Type B pancreatic cell (in vitro differentiated cells): ENCODE measurements at regions not wholly inside any gene's neighbourhood (a gene's known extent, or its start where the extent isn't known, plus 50 kb on each side); places are given as distances from the start of the nearest gene placed in this dataset.

Source experiments
- DNase-seq: peaks from one replicate; pipeline ENCODE4 v3.0.0; 2021; ENCODE audit warnings: mixed read lengths; ENCODE audit not compliant: unreplicated experiment; ENCODE audit errors: extremely low spot score
- H3K27ac Mint-ChIP-seq: 2 replicates; pipeline ENCODE4 v1.8.0; 2021; ENCODE audit warnings: mild to moderate bottlenecking, mixed read lengths
- H3K27me3 Mint-ChIP-seq: 2 replicates; pipeline ENCODE4 v1.8.0; 2021; ENCODE audit warnings: mixed read lengths
- H3K36me3 Mint-ChIP-seq: 2 replicates; pipeline ENCODE4 v1.8.0; 2021; ENCODE audit warnings: mixed read lengths
- H3K4me1 Mint-ChIP-seq: one replicate; pipeline ENCODE4 v1.8.0; 2021; ENCODE audit warnings: mixed read lengths; ENCODE audit not compliant: unreplicated experiment
- H3K4me3 Mint-ChIP-seq: 2 replicates; pipeline ENCODE4 v1.8.0; 2021; ENCODE audit warnings: mild to moderate bottlenecking, mixed read lengths
- H3K9me3 Mint-ChIP-seq: 2 replicates; pipeline ENCODE4 v1.8.0; 2021; ENCODE audit warnings: mixed read lengths
- TF ChIP-seq, protein P1 (sequence below): fragments of 200-600 bp; sonication (generic); conservative IDR thresholded peaks from 2 replicates; pipeline ENCODE4 v1.5.0; 2021; ENCODE audit warnings: antibody characterized with exemption, mild to moderate bottlenecking

DNA sequence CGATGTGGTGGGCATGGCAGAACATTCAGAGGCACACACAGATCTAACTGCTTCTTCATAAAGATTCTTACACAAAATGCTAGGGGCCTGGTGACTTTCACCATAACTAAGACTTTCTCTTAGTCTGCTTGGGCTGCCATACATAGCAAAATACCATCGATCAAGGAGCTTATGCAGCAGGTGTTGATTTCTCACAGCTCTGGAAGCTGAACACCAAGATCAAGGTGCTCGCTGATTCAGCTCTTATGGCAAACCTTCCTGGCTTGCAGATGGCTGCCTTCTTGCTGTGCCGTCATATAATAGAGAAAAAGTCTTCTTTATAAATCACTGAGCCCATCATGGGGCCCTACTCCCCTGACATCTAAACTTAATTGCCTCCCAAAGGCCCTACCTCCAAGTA lies 487.3 kb downstream of the AJAP1 start:
- Mint-ChIP-seq H3K4me3 (no peak overlapping the region), H3K4me1 (peaks cover 3% of the 10 kb centered on the region), H3K27ac (no peak overlapping the region), H3K36me3 (no peaks in the 10 kb centered on the region), H3K27me3 (peaks cover 31% of the 10 kb centered on the region), H3K9me3 (no peaks in the 10 kb centered on the region)
- no peak for DNase-seq
- TF ChIP-seq, protein P1, sequence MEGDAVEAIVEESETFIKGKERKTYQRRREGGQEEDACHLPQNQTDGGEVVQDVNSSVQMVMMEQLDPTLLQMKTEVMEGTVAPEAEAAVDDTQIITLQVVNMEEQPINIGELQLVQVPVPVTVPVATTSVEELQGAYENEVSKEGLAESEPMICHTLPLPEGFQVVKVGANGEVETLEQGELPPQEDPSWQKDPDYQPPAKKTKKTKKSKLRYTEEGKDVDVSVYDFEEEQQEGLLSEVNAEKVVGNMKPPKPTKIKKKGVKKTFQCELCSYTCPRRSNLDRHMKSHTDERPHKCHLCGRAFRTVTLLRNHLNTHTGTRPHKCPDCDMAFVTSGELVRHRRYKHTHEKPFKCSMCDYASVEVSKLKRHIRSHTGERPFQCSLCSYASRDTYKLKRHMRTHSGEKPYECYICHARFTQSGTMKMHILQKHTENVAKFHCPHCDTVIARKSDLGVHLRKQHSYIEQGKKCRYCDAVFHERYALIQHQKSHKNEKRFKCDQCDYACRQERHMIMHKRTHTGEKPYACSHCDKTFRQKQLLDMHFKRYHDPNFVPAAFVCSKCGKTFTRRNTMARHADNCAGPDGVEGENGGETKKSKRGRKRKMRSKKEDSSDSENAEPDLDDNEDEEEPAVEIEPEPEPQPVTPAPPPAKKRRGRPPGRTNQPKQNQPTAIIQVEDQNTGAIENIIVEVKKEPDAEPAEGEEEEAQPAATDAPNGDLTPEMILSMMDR: no peak

DNA sequence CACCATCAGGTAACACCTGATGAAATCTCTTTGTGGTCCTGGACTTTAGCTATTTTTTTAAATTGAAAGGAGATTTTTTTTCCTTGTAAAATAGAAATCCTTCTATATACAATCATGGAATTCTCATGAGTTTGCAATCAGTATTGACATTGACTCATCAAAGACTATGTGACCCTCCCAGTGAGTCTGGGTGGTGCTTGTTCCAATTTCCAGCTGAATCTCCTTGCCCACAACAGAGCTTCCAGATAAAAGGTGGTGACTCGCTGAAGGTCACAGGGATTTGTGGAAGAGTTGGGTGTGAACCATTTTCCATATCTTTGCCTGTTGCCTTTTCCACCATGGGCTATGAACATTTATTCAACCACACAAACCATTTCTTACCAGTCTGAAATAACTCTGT lies 486.6 kb downstream of the AJAP1 start:
- Mint-ChIP-seq H3K4me1 (peaks cover 3% of the 10 kb centered on the region), H3K4me3 (no peak overlapping the region), H3K27me3 (peaks cover 25% of the 10 kb centered on the region), H3K9me3 (no peaks in the 10 kb centered on the region), H3K36me3 (no peaks in the 10 kb centered on the region), H3K27ac (no peak overlapping the region)
- TF ChIP-seq, protein P1: no peak
- no peak for DNase-seq

DNA sequence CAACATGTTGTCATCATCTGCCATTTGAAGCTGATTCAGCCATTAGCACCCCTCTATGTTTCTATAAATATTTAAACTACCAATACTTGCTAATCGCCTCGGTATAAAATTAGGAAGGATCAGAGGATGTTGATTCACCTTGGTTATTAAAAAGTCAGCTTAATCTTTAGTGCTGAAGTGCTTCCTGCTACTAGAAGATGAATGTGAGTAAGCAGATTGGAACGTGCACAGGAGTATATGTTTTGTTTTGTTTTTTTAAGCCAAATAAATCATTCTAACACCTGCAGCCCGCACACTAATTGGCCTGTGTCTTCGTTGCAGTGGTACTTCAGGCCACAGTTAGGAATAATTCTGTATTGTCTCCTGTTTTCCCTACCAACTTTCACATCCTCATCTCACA lies 485.7 kb downstream of the AJAP1 start:
- Mint-ChIP-seq H3K27me3 (peaks cover 23% of the 10 kb centered on the region), H3K4me3 (no peak overlapping the region), H3K36me3 (no peaks in the 10 kb centered on the region), H3K4me1 (peaks cover 3% of the 10 kb centered on the region), H3K27ac (no peak overlapping the region), H3K9me3 (no peaks in the 10 kb centered on the region)
- DNase-seq: no peak
- TF ChIP-seq, protein P1: no peak

DNA sequence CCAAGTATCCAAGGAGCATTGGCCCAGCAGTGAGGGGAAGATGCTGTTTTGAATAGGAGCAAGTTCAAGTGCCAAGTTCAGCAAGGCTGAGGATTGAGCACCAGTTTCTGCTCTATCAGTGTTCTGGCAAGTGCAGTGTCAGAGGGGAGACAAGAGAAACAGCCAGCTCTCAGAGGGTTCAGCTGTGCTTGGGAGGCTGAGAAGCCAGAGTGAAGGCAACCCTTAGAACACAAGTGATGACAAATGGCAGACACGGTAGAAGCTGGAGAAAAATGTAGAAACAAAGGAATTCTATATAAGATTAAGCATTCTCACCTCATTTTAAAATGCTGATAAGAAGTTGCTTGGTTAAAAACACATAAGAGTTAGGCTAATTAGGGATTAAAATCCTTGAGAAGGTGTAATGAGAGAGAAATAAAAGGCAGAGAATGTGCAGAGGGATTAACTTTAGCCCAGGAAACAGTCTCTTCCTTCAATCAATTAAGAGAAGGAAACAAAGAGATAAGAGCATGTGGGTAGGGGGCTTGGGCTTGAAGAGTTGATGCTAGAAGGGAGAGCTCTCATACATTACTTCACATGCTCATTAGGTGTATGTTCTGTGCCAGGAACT lies 475.4 kb downstream of the AJAP1 start:
- Mint-ChIP-seq H3K4me3 (no peak overlapping the region), H3K36me3 (no peaks in the 10 kb centered on the region), H3K27me3 (peaks cover 12% of the 10 kb centered on the region), H3K9me3 (no peaks in the 10 kb centered on the region), H3K27ac (no peak overlapping the region), H3K4me1 (no peaks in the 10 kb centered on the region)
- DNase-seq: no peak
- TF ChIP-seq, protein P1: no peak

DNA sequence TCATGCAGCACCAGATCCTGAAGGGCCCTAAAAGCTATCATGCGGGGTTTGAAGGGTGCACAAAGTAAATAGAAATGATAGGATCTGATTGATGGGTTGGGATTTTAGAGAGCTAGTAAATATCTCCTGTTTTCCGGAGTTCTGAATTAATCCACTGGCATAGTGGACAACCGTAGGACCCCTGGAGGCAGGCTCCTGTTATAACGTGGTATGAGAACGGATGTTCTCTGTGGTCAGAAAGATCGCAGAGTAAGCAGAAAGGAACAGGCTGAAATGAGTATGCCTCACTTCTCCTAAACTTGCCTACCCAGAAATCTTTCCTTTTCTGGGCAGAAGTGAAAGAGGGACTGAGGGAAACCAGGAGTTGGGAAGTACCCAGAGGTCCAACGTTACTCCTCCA lies 470.8 kb downstream of the AJAP1 start:
- H3K36me3 Mint-ChIP-seq: no peaks in the 10 kb centered on the region
- H3K27ac Mint-ChIP-seq: no peak overlapping the region
- H3K4me3 Mint-ChIP-seq: no peak overlapping the region
- TF ChIP-seq, protein P1: peak; percentile 46
- no peaks in the 10 kb centered on the region for H3K9me3 Mint-ChIP-seq
- H3K4me1 Mint-ChIP-seq: no peaks in the 10 kb centered on the region
- peaks cover 15% of the 10 kb centered on the region for H3K27me3 Mint-ChIP-seq
- DNase-seq: no peak

DNA sequence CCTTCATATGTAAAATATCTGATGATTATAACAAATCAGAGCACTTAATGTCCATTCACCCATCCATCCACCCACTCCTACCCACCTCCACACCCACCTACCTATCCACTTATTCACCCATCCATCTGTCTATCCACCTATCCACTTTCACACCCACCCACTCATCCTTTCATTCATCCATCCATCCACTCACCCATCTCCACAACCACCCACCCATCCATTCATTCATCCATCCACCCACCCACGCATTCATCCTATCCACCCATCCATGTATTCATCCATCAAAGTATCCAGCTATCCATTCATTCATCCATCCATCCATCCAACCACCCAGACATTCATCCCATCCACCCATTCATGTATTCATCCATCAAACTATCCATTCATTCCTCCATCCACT lies 466.1 kb downstream of the AJAP1 start:
- Mint-ChIP-seq H3K4me3 (no peak overlapping the region), H3K36me3 (no peaks in the 10 kb centered on the region), H3K9me3 (no peaks in the 10 kb centered on the region), H3K4me1 (peaks cover 8% of the 10 kb centered on the region), H3K27me3 (peaks cover 12% of the 10 kb centered on the region), H3K27ac (no peak overlapping the region)
- TF ChIP-seq, protein P1: no peak
- DNase-seq: no peak
